ENCODE measurements at regions not wholly inside any gene's neighbourhood (a gene's known extent, or its start where the extent isn't known, plus 50 kb on each side); places are given as distances from the start of the nearest gene placed in this dataset.

GRCh38 chr13:78137404-78138142 lies 218.9 kb upstream of the EDNRB start:
- Histone ChIP-seq H3K36me3 (ENCODE audit: control insufficient read depth, insufficient read depth, low read length) (no peaks in the 10 kb centered on the region), H3K4me3 (replicated peaks; ENCODE audit: low read depth, low read length) (peak overlapping the region; percentile 47), H3K27me3 (replicated peaks; ENCODE audit: control insufficient read depth, insufficient read depth, low read length) (no peaks in the 10 kb centered on the region)
- peak; percentile 44 for DNase-seq (ENCODE audit: extremely low read depth, insufficient read length)
- peak; percentile 64 for TF ChIP-seq CTCF (IDR thresholded peaks at IDR 0.05; ENCODE audit: insufficient read depth, low read length, poor library complexity, severe bottlenecking)

- no peak for TF ChIP-seq CTCF (IDR thresholded peaks at IDR 0.05; ENCODE audit: insufficient read depth, low read length, poor library complexity, severe bottlenecking)
- H3K36me3 ChIP-seq (ENCODE audit: control insufficient read depth, insufficient read depth, low read length): no peaks in the 10 kb centered on the region
Observed at GRCh38 chr13:78136966-78137365, 218.3 kb upstream of the EDNRB start.

GRCh38 chr13:78133511-78133910 lies 214.9 kb upstream of the EDNRB start:
- TF ChIP-seq CTCF (IDR thresholded peaks at IDR 0.05; ENCODE audit: insufficient read depth, low read length, poor library complexity, severe bottlenecking): no peak
- DNase-seq (ENCODE audit: extremely low read depth, insufficient read length): no peak
- H3K36me3 ChIP-seq (ENCODE audit: control insufficient read depth, insufficient read depth, low read length): no peaks in the 10 kb centered on the region
- no peaks in the 10 kb centered on the region for H3K27me3 ChIP-seq (replicated peaks; ENCODE audit: control insufficient read depth, insufficient read depth, low read length)
- H3K4me3 ChIP-seq (replicated peaks; ENCODE audit: low read depth, low read length): no peak overlapping the region

More at GRCh38 chr13:78136966-78137365, 218.3 kb upstream of the EDNRB start:
- Histone ChIP-seq H3K27me3 (replicated peaks; ENCODE audit: control insufficient read depth, insufficient read depth, low read length) (no peaks in the 10 kb centered on the region), H3K4me3 (replicated peaks; ENCODE audit: low read depth, low read length) (no peak overlapping the region)
- no peak for DNase-seq (ENCODE audit: extremely low read depth, insufficient read length)

- TF ChIP-seq CTCF (IDR thresholded peaks at IDR 0.05; ENCODE audit: insufficient read depth, low read length, poor library complexity, severe bottlenecking): peak; percentile 12
- Histone ChIP-seq H3K36me3 (ENCODE audit: control insufficient read depth, insufficient read depth, low read length) (no peaks in the 10 kb centered on the region), H3K27me3 (replicated peaks; ENCODE audit: control insufficient read depth, insufficient read depth, low read length) (no peaks in the 10 kb centered on the region; the same call in 1 of the 2 replicates), H3K4me3 (replicated peaks; ENCODE audit: low read depth, low read length) (no peak overlapping the region)
- no peak for DNase-seq (ENCODE audit: extremely low read depth, insufficient read length)
Observed at GRCh38 chr13:78131811-78132210, 213.2 kb upstream of the EDNRB start.

- TF ChIP-seq CTCF (IDR thresholded peaks at IDR 0.05; ENCODE audit: insufficient read depth, low read length, poor library complexity, severe bottlenecking): no peak
- H3K27me3 ChIP-seq (replicated peaks; ENCODE audit: control insufficient read depth, insufficient read depth, low read length): no peaks in the 10 kb centered on the region; the same call in 1 of the 2 replicates
Observed at GRCh38 chr13:78131346-78131745, 212.7 kb upstream of the EDNRB start.

More at GRCh38 chr13:78131346-78131745, 212.7 kb upstream of the EDNRB start:
- Histone ChIP-seq H3K36me3 (ENCODE audit: control insufficient read depth, insufficient read depth, low read length) (no peaks in the 10 kb centered on the region), H3K4me3 (replicated peaks; ENCODE audit: low read depth, low read length) (no peak overlapping the region)
- DNase-seq (ENCODE audit: extremely low read depth, insufficient read length): no peak
